ENCODE measurements at regions not wholly inside any gene's neighbourhood (a gene's known extent, or its start where the extent isn't known, plus 50 kb on each side); places are given as distances from the start of the nearest gene placed in this dataset.

- no peak for DNase-seq (ENCODE audit: low read depth)
These were observed 50.8 kb upstream of the MYLIP start for GRCh38 chr6:16078064-16078463.

GRCh38 chr6:16069671-16070070 is 59.2 kb upstream of the MYLIP start:
- DNase-seq (ENCODE audit: low read depth): no peak

GRCh38 chr6:16069222-16069621 is 59.7 kb upstream of the MYLIP start:
- no peak for DNase-seq (ENCODE audit: low read depth)

GRCh38 chr6:16067568-16067967 is 61.3 kb upstream of the MYLIP start:
- no peak for DNase-seq (ENCODE audit: low read depth)

- no peak for DNase-seq (ENCODE audit: low read depth)
These were observed 64.2 kb upstream of the MYLIP start for GRCh38 chr6:16064671-16065072.

GRCh38 chr6:16063580-16063979 is 65.3 kb upstream of the MYLIP start:
- DNase-seq (ENCODE audit: low read depth): no peak

GRCh38 chr6:16061818-16062217 is 67.1 kb upstream of the MYLIP start:
- DNase-seq (ENCODE audit: low read depth): peak; percentile 18

GRCh38 chr6:16060039-16060438 is 68.8 kb upstream of the MYLIP start:
- no peak for DNase-seq (ENCODE audit: low read depth)

- DNase-seq (ENCODE audit: low read depth): no peak
These were observed 69.4 kb upstream of the MYLIP start for GRCh38 chr6:16059496-16059895.

GRCh38 chr6:16058929-16059345 is 69.9 kb upstream of the MYLIP start:
- no peak for DNase-seq (ENCODE audit: low read depth)

GRCh38 chr6:16058201-16058928 is 70.5 kb upstream of the MYLIP start:
- DNase-seq (ENCODE audit: low read depth): no peak

- DNase-seq (ENCODE audit: low read depth): no peak
These were observed 71.4 kb upstream of the MYLIP start for GRCh38 chr6:16057446-16057845.

GRCh38 chr6:16056263-16056870 is 72.5 kb upstream of the MYLIP start:
- peak; percentile 30 for DNase-seq (ENCODE audit: low read depth)

GRCh38 chr6:16055852-16056251 is 73.0 kb upstream of the MYLIP start:
- peak; percentile 16 for DNase-seq (ENCODE audit: low read depth)

GRCh38 chr6:16049168-16049567 is 79.7 kb upstream of the MYLIP start:
- DNase-seq (ENCODE audit: low read depth): peak; percentile 58

GRCh38 chr6:16048221-16048620 is 80.7 kb upstream of the MYLIP start:
- DNase-seq (ENCODE audit: low read depth): no peak

- DNase-seq (ENCODE audit: low read depth): no peak
These were observed 81.4 kb upstream of the MYLIP start for GRCh38 chr6:16047435-16047990.

- DNase-seq (ENCODE audit: low read depth): no peak
These were observed 83.6 kb upstream of the MYLIP start for GRCh38 chr6:16045238-16045637.

GRCh38 chr6:16044211-16044643 is 84.7 kb upstream of the MYLIP start:
- no peak for DNase-seq (ENCODE audit: low read depth)

GRCh38 chr6:16043171-16044135 is 85.4 kb upstream of the MYLIP start:
- DNase-seq (ENCODE audit: low read depth): no peak

- DNase-seq (ENCODE audit: low read depth): no peak
These were observed 86.1 kb upstream of the MYLIP start for GRCh38 chr6:16042751-16043150.

GRCh38 chr6:16041327-16041726 is 87.6 kb upstream of the MYLIP start:
- DNase-seq (ENCODE audit: low read depth): no peak
